Gastroesophageal sphincter (tissue), 3 donors: ENCODE measurements at regions not wholly inside any gene's neighbourhood (a gene's known extent, or its start where the extent isn't known, plus 50 kb on each side); places are given as distances from the start of the nearest gene placed in this dataset.

Experiments
- EP300 ChIP-seq: sonication (generic); formaldehyde crosslinking; IDR thresholded peaks from one replicate; pipeline ENCODE4 v1.6.1; 2017; ENCODE audit warnings: antibody characterized with exemption, mild to moderate bottlenecking
- POLR2A ChIP-seq, 2 donors: fragments of 450-650 bp; IDR thresholded peaks; one replicate each; pipeline ENCODE4 v1.6.1; 2017; ENCODE audit warnings: antibody characterized with exemption in 2 of 2, mild to moderate bottlenecking in 2 of 2, moderate library complexity in 1 of 2
- POLR2AphosphoS5 ChIP-seq: sonication (generic); formaldehyde crosslinking; IDR thresholded peaks from one replicate; pipeline ENCODE4 v1.6.1; 2017; ENCODE audit warnings: antibody characterized with exemption
- TF ChIP-seq, protein P1 (sequence below), 4 experiments: fragments of 200-600 bp in 2 of 4; fragments of 450-650 bp in 2 of 4; sonication (generic) in 1 of 4; IDR thresholded peaks; one replicate each; pipeline ENCODE4 v1.5.1; 2017 to 2019; ENCODE audit warnings: antibody characterized with exemption in 4 of 4, mild to moderate bottlenecking in 2 of 4, moderate library complexity in 2 of 4

DNA sequence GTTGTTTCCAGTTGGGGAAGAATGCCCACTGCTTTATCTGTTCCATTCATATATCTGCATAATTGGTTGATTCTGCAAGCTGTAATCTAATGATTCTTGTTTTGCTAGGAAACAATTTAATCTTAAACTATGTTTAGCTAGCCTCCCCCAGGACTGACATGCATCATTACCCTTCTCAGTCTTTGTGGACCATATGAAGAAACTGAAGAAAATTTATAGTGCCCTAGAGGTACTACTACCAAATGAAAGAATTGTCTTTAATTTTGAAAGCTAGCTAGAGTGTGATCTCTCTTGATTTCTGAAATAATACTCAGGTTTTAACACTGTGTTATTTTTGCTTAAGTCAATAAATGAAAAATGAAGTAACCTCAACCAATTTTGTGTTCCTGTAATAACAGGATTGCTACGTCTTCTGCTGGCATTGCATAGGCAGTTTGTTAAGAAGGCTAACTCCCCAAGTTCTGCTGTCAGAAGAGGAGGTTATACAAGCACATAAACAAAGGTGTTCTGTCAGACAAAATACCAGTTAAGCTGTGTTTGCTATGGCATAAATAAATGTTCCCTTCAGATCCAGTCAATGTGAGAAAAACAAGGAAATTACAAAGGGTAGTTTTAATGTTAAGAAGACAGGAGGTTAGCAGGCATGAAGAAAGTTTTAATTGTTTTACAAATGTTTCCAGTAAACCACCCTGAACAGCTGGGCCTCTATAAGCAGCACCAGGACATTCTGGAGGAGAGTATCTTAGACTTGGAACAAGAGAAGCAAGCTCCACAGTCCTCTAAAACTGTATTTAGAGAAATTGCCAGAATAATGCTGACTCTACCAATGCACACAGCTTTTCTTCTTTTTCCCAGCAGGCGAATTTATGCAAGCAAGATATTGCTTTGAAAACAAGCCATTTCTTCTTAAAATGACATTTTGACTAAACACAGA is 90.3 kb upstream of the CTTNBP2 start:
- TF ChIP-seq EP300 (no peak), POLR2A (IDR thresholded peaks at IDR 0.05) (no peak), POLR2AphosphoS5 (no peak)
- TF ChIP-seq, protein P1, sequence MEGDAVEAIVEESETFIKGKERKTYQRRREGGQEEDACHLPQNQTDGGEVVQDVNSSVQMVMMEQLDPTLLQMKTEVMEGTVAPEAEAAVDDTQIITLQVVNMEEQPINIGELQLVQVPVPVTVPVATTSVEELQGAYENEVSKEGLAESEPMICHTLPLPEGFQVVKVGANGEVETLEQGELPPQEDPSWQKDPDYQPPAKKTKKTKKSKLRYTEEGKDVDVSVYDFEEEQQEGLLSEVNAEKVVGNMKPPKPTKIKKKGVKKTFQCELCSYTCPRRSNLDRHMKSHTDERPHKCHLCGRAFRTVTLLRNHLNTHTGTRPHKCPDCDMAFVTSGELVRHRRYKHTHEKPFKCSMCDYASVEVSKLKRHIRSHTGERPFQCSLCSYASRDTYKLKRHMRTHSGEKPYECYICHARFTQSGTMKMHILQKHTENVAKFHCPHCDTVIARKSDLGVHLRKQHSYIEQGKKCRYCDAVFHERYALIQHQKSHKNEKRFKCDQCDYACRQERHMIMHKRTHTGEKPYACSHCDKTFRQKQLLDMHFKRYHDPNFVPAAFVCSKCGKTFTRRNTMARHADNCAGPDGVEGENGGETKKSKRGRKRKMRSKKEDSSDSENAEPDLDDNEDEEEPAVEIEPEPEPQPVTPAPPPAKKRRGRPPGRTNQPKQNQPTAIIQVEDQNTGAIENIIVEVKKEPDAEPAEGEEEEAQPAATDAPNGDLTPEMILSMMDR (IDR thresholded peaks at IDR 0.05) = no peak
